ENCODE measurements at regions not wholly inside any gene's neighbourhood (a gene's known extent, or its start where the extent isn't known, plus 50 kb on each side); places are given as distances from the start of the nearest gene placed in this dataset.

- Histone ChIP-seq H3K4me2 (no peak overlapping the region), H3K36me3 (no peaks in the 10 kb centered on the region), H3K27ac (no peak overlapping the region), H3K79me2 (ENCODE audit: low read depth) (no peaks in the 10 kb centered on the region), H3K4me1 (peaks cover 9% of the 10 kb centered on the region), H3K4me3 (no peak overlapping the region), H3F3A (ENCODE audit: low read depth) (no peaks in the 10 kb centered on the region), H3K27me3 (no peaks in the 10 kb centered on the region), H2AFZ (replicated peaks) (no peak overlapping the region), H4K20me1 (ENCODE audit: low read depth) (no peaks in the 10 kb centered on the region), H3K9ac (no peak overlapping the region), H3K9me3 (ENCODE audit: low read depth) (no peaks in the 10 kb centered on the region)
- Mint-ChIP-seq H3K27me3 (ENCODE audit: insufficient read depth, low read depth) (peaks cover 5% of the 10 kb centered on the region), H3K4me3 (no peak overlapping the region), H3K4me1 (peaks cover 11% of the 10 kb centered on the region), H3K27ac (no peak overlapping the region), H3K36me3 (peaks cover 2% of the 10 kb centered on the region), H3K9me3 (peaks cover 5% of the 10 kb centered on the region)
- no peak for DNase-seq (ENCODE audit: low spot score)
- TF ChIP-seq EZH2phosphoT487 (IDR thresholded peaks at IDR 0.05) (no peak), EZH2 (IDR thresholded peaks at IDR 0.05) (no peak), CTCF (IDR thresholded peaks at IDR 0.05) (no peak)
Measured at GRCh38 chr3:72553298-72553697, 294.9 kb downstream of the SHQ1 start.

- no peak overlapping the region for H3K27ac ChIP-seq
- H3K4me1 Mint-ChIP-seq: peaks cover 11% of the 10 kb centered on the region
- peaks cover 9% of the 10 kb centered on the region for H3K4me1 ChIP-seq
- DNase-seq (ENCODE audit: low spot score): no peak
- H3K79me2 ChIP-seq (ENCODE audit: low read depth): no peaks in the 10 kb centered on the region
- H3K4me3 ChIP-seq: no peak overlapping the region
- no peak overlapping the region for H3K27ac Mint-ChIP-seq
- H3K9me3 ChIP-seq (ENCODE audit: low read depth): no peaks in the 10 kb centered on the region
- no peak overlapping the region for H3K4me3 Mint-ChIP-seq
- H3K36me3 Mint-ChIP-seq: no peaks in the 10 kb centered on the region
- no peaks in the 10 kb centered on the region for H4K20me1 ChIP-seq (ENCODE audit: low read depth)
- no peak overlapping the region for H3K9ac ChIP-seq
- no peaks in the 10 kb centered on the region for H3K36me3 ChIP-seq
- H3K4me2 ChIP-seq: no peak overlapping the region
- H3F3A ChIP-seq (ENCODE audit: low read depth): no peaks in the 10 kb centered on the region
- H2AFZ ChIP-seq (replicated peaks): no peak overlapping the region
- H3K27me3 ChIP-seq: no peaks in the 10 kb centered on the region
- TF ChIP-seq EZH2 (IDR thresholded peaks at IDR 0.05) (no peak), CTCF (IDR thresholded peaks at IDR 0.05) (no peak), EZH2phosphoT487 (IDR thresholded peaks at IDR 0.05) (no peak)
- peaks cover 7% of the 10 kb centered on the region for H3K27me3 Mint-ChIP-seq (ENCODE audit: insufficient read depth, low read depth)
- no peaks in the 10 kb centered on the region for H3K9me3 Mint-ChIP-seq
Measured at GRCh38 chr3:72550582-72551262, 297.5 kb downstream of the SHQ1 start.

GRCh38 chr3:72549761-72550581 is 298.3 kb downstream of the SHQ1 start:
- Mint-ChIP-seq H3K36me3 (no peaks in the 10 kb centered on the region), H3K4me1 (peaks cover 11% of the 10 kb centered on the region), H3K27me3 (ENCODE audit: insufficient read depth, low read depth) (peaks cover 7% of the 10 kb centered on the region), H3K9me3 (no peaks in the 10 kb centered on the region), H3K4me3 (no peak overlapping the region), H3K27ac (no peak overlapping the region)
- peaks cover 9% of the 10 kb centered on the region for H3K4me1 ChIP-seq
- no peak overlapping the region for H3K9ac ChIP-seq
- no peak overlapping the region for H3K27ac ChIP-seq
- H3K4me3 ChIP-seq: no peak overlapping the region
- no peak for DNase-seq (ENCODE audit: low spot score)
- no peak overlapping the region for H2AFZ ChIP-seq (replicated peaks)
- H3K79me2 ChIP-seq (ENCODE audit: low read depth): no peaks in the 10 kb centered on the region
- H3K27me3 ChIP-seq: no peaks in the 10 kb centered on the region
- no peak for TF ChIP-seq CTCF (IDR thresholded peaks at IDR 0.05)
- no peak for TF ChIP-seq EZH2 (IDR thresholded peaks at IDR 0.05)
- TF ChIP-seq EZH2phosphoT487 (IDR thresholded peaks at IDR 0.05): no peak
- no peak overlapping the region for H3K4me2 ChIP-seq
- H3K9me3 ChIP-seq (ENCODE audit: low read depth): no peaks in the 10 kb centered on the region
- no peaks in the 10 kb centered on the region for H3K36me3 ChIP-seq
- H3F3A ChIP-seq (ENCODE audit: low read depth): no peaks in the 10 kb centered on the region
- H4K20me1 ChIP-seq (ENCODE audit: low read depth): no peaks in the 10 kb centered on the region
